Duodenal mucosa (tissue), 2 donors: ENCODE measurements at regions not wholly inside any gene's neighbourhood (a gene's known extent, or its start where the extent isn't known, plus 50 kb on each side); places are given as distances from the start of the nearest gene placed in this dataset.
"Not testable (repeated sequence)": the region's sequence is repeated elsewhere in the genome, so short reads cannot be mapped to it uniquely, and the experiment has no call there.

ENCODE experiments used
- H3K27ac ChIP-seq: one replicate; pipeline ENCODE4 v1.7.0; 2013; ENCODE audit warnings: low read depth, low read length
- H3K27me3 ChIP-seq, 2 donors: one replicate each; pipeline ENCODE4 v1.7.0; 2013; ENCODE audit warnings: low read length in 2 of 2, control low read depth in 1 of 2; ENCODE audit not compliant: insufficient read depth in 2 of 2, control insufficient read depth in 1 of 2
- H3K36me3 ChIP-seq, 2 donors: one replicate each; pipeline ENCODE4 v1.7.0; 2013; ENCODE audit warnings: low read length in 2 of 2, control low read depth in 1 of 2; ENCODE audit not compliant: insufficient read depth in 2 of 2, control insufficient read depth in 1 of 2
- H3K4me1 ChIP-seq, 2 donors: one replicate each; pipeline ENCODE4 v1.7.0; 2013; ENCODE audit warnings: low read length in 2 of 2, control low read depth in 1 of 2; ENCODE audit not compliant: insufficient read depth in 2 of 2, control insufficient read depth in 1 of 2
- H3K4me3 ChIP-seq, 2 donors: one replicate each; pipeline ENCODE4 v1.7.0; 2013; ENCODE audit warnings: low read length in 2 of 2, low read depth in 1 of 2
- H3K9ac ChIP-seq, 2 donors: one replicate each; pipeline ENCODE4 v1.7.0; 2013; ENCODE audit warnings: low read length in 2 of 2, low read depth in 1 of 2
- H3K9me3 ChIP-seq, 2 donors: one replicate each; pipeline ENCODE4 v1.7.0; 2013; ENCODE audit warnings: low read length in 2 of 2, control low read depth in 1 of 2; ENCODE audit not compliant: control insufficient read depth in 1 of 2

GRCh38 chr10:27391916-27392315 is 112.2 kb upstream of the RAB18 start:
- Histone ChIP-seq H3K4me1 (no peaks in the 10 kb centered on the region), H3K9me3 (no peaks in the 10 kb centered on the region), H3K27me3 (no peaks in the 10 kb centered on the region), H3K27ac (no peak overlapping the region), H3K9ac (no peak overlapping the region), H3K36me3 (no peaks in the 10 kb centered on the region), H3K4me3 (no peak overlapping the region)

- Histone ChIP-seq H3K27me3 (no peaks in the 10 kb centered on the region), H3K9ac (no peak overlapping the region), H3K36me3 (no peaks in the 10 kb centered on the region), H3K9me3 (no peaks in the 10 kb centered on the region), H3K4me1 (no peaks in the 10 kb centered on the region), H3K4me3 (no peak overlapping the region), H3K27ac (no peak overlapping the region)
Measured at GRCh38 chr10:27391325-27391724, 112.8 kb upstream of the RAB18 start.

GRCh38 chr10:27390681-27391080 is 113.4 kb upstream of the RAB18 start:
- Histone ChIP-seq H3K4me1 (no peaks in the 10 kb centered on the region), H3K9ac (no peak overlapping the region), H3K4me3 (no peak overlapping the region), H3K9me3 (no peaks in the 10 kb centered on the region), H3K36me3 (no peaks in the 10 kb centered on the region), H3K27me3 (no peaks in the 10 kb centered on the region), H3K27ac (no peak overlapping the region)

- Histone ChIP-seq H3K4me3 (no peak overlapping the region), H3K27me3 (no peaks in the 10 kb centered on the region), H3K27ac (no peak overlapping the region), H3K9me3 (no peaks in the 10 kb centered on the region), H3K9ac (no peak overlapping the region), H3K4me1 (no peaks in the 10 kb centered on the region), H3K36me3 (no peaks in the 10 kb centered on the region)
Measured at GRCh38 chr10:27388761-27389399, 115.2 kb upstream of the RAB18 start.

GRCh38 chr10:27383595-27384542 is 120.2 kb upstream of the RAB18 start:
- Histone ChIP-seq H3K9ac (no peak overlapping the region), H3K9me3 (no peaks in the 10 kb centered on the region), H3K4me1 (no peaks in the 10 kb centered on the region)

GRCh38 chr10:27382176-27382575 is 121.9 kb upstream of the RAB18 start:
- no peak overlapping the region for H3K9ac ChIP-seq
- H3K27me3 ChIP-seq: no peaks in the 10 kb centered on the region
- no peaks in the 10 kb centered on the region for H3K36me3 ChIP-seq
- no peaks in the 10 kb centered on the region for H3K4me1 ChIP-seq
- no peak overlapping the region for H3K27ac ChIP-seq
- H3K9me3 ChIP-seq: no peaks in the 10 kb centered on the region
- no peak overlapping the region for H3K4me3 ChIP-seq

More at GRCh38 chr10:27383595-27384542, 120.2 kb upstream of the RAB18 start:
- H3K27ac ChIP-seq: no peak overlapping the region
- H3K27me3 ChIP-seq: no peaks in the 10 kb centered on the region
- no peaks in the 10 kb centered on the region for H3K36me3 ChIP-seq
- H3K4me3 ChIP-seq: no peak overlapping the region

- Histone ChIP-seq H3K9ac (no peak overlapping the region), H3K27me3 (no peaks in the 10 kb centered on the region), H3K4me1 (no peaks in the 10 kb centered on the region), H3K4me3 (no peak overlapping the region), H3K9me3 (no peaks in the 10 kb centered on the region), H3K36me3 (no peaks in the 10 kb centered on the region), H3K27ac (no peak overlapping the region)
Measured at GRCh38 chr10:27380929-27381358, 123.2 kb upstream of the RAB18 start.

- H3K36me3 ChIP-seq, H3K4me3 ChIP-seq, H3K27ac ChIP-seq, H3K4me1 ChIP-seq, H3K27me3 ChIP-seq, H3K9ac ChIP-seq, H3K9me3 ChIP-seq: not testable (repeated sequence)
Measured at GRCh38 chr10:27379041-27379440, 125.1 kb upstream of the RAB18 start.

GRCh38 chr10:27373566-27374160 is 130.4 kb upstream of the RAB18 start:
- no peaks in the 10 kb centered on the region for H3K36me3 ChIP-seq
- H3K27me3 ChIP-seq: no peaks in the 10 kb centered on the region
- no peak overlapping the region for H3K4me3 ChIP-seq
- H3K9me3 ChIP-seq: no peaks in the 10 kb centered on the region
- H3K27ac ChIP-seq: no peak overlapping the region
- no peak overlapping the region for H3K9ac ChIP-seq
- H3K4me1 ChIP-seq: no peaks in the 10 kb centered on the region

- no peaks in the 10 kb centered on the region for H3K27me3 ChIP-seq
- no peaks in the 10 kb centered on the region for H3K9me3 ChIP-seq
- no peak overlapping the region for H3K4me3 ChIP-seq
- H3K9ac ChIP-seq: no peak overlapping the region
- H3K36me3 ChIP-seq: no peaks in the 10 kb centered on the region
- H3K4me1 ChIP-seq: no peaks in the 10 kb centered on the region
- H3K27ac ChIP-seq: no peak overlapping the region
Measured at GRCh38 chr10:27372095-27372494, 131.5 kb upstream of the ACBD5 start.
